Activated T-helper 2 cell treated with anti-CD3 and anti-CD28 coated beads, Interferon-gamma antibody, Interleukin-2, Interleukin-4, amounts not matched to agents 10 μg/mL and 5 μg/mL and 100 μg/mL, durations not matched to agents 14 hours and 24 hours and 36 hours (primary cell): ENCODE measurements at regions not wholly inside any gene's neighbourhood (a gene's known extent, or its start where the extent isn't known, plus 50 kb on each side); places are given as distances from the start of the nearest gene placed in this dataset.

Experiments used
- DNase-seq: peaks from one replicate; pipeline ENCODE4 v3.0.0; 2021; ENCODE audit warnings: low spot score
- H3K27ac Mint-ChIP-seq: one replicate; pipeline ENCODE4 v1.8.0; 2021; ENCODE audit warnings: mixed read lengths
- H3K27me3 Mint-ChIP-seq: one replicate; pipeline ENCODE4 v1.8.0; 2021; ENCODE audit warnings: low read depth, mixed read lengths
- H3K36me3 Mint-ChIP-seq: one replicate; pipeline ENCODE4 v1.8.0; 2021; ENCODE audit warnings: low read depth, mixed read lengths
- H3K4me1 Mint-ChIP-seq: one replicate; pipeline ENCODE4 v1.8.0; 2021; ENCODE audit warnings: low read depth, mixed read lengths
- H3K4me3 Mint-ChIP-seq: one replicate; pipeline ENCODE4 v1.8.0; 2021; ENCODE audit warnings: low read depth, mild to moderate bottlenecking, moderate library complexity, mixed read lengths
- H3K9me3 Mint-ChIP-seq: one replicate; pipeline ENCODE4 v1.8.0; 2021; ENCODE audit warnings: mixed read lengths
- intact Hi-C: fragments of 100-400 bp; cut with micrococcal nuclease; formaldehyde crosslinking; loops from one replicate; pipeline ENCODE4 v1.15.1; 2023

DNA sequence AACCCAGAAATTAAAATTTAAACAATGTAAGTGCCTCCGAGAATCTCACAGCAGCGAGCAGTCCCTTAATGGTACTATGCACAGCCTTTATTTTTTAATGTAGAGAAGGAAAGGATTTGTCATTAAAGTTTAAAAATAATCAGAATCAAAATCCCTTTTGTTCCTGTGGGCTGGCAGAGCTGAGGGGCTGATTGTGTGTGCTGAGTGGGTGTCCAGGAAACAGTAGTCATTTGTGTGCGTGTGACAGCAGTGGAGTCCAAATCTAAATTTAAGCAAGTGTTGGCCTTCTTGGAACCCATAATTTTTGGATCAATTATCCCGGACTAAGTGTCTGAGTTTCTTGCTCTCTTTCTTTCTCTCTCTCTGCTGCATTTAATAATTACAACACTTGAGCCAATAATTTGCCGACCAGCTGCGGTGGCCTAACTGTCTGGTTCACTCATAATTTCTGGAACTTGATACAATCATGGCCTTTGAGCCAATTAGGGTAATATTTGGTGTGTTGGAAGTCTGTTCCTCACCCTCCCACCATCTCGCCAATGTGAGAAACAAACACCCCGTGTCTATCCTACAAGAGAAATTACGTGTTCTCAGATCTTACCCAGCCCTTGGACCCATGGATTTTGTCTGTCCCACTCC, 528.0 kb downstream of the SOX6 start:
- intact Hi-C loops, result no loop called here
- H3K9me3 Mint-ChIP-seq, result no peaks in the 10 kb centered on the region
- H3K27me3 Mint-ChIP-seq, result no peaks in the 10 kb centered on the region
- DNase-seq, result no peak
- no peak overlapping the region for H3K27ac Mint-ChIP-seq
- H3K36me3 Mint-ChIP-seq, result no peaks in the 10 kb centered on the region
- no peaks in the 10 kb centered on the region for H3K4me1 Mint-ChIP-seq
- no peak overlapping the region for H3K4me3 Mint-ChIP-seq

DNA sequence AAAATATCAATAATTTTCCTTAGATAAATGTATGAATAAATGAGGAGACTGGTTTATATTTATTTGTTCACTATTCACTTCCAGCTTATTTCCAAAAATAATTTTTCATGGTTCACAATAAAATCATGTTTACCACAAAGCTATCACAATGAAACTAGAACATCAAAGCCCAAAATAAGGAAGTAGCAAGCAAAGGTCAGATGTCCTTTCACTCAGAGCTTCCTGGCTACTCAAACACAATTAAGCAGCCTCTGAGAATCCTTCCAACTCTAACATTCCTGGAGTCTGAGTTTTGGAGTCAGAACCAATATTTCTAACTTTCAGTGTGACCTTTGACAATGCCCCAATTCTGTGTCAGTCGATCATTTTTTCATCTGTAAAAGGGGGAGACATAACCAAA, 527.0 kb downstream of the SOX6 start:
- Mint-ChIP-seq H3K27ac (no peak overlapping the region), H3K4me3 (no peak overlapping the region), H3K4me1 (no peaks in the 10 kb centered on the region), H3K9me3 (no peaks in the 10 kb centered on the region), H3K27me3 (no peaks in the 10 kb centered on the region), H3K36me3 (no peaks in the 10 kb centered on the region)
- DNase-seq, result no peak
- intact Hi-C loops, result no loop called here

DNA sequence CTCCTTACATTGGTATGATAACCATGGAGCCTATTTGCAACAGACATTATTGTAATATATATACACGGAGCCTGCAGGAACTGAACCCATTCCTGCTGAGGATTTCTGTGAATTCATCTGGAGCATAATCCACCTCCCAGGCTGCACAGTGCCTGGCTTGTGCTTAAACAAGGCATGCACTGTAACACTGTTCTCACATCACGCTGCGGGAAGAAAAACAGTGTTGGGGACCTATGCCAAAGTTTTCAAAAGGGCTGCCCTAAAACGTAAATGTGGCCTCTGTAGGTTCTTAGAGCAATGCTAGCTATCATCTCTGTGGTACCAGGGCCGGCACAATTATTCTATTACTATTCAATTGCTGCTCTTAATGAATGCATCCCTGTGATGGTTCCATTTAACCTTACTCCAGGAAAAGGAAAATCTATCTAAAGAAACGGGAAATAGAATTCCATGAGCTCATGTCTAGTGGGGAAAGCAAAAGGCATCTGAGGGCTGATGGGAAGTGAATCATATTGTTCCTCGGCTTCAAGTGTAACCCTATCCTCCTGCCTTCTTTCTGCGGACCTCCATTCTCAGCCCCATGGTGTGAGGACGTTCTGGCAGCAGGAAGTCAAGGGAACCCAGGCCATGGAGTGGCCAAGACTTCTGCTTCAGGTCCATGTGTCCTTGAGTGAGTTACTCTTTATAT, 525.5 kb downstream of the SOX6 start:
- no peak for DNase-seq
- intact Hi-C loops, result no loop called here
- Mint-ChIP-seq H3K27me3 (no peaks in the 10 kb centered on the region), H3K36me3 (no peaks in the 10 kb centered on the region), H3K9me3 (no peaks in the 10 kb centered on the region), H3K27ac (no peak overlapping the region), H3K4me3 (no peak overlapping the region), H3K4me1 (no peaks in the 10 kb centered on the region)

- H3K27me3 Mint-ChIP-seq, result no peaks in the 10 kb centered on the region
- no peak overlapping the region for H3K4me3 Mint-ChIP-seq
- no peaks in the 10 kb centered on the region for H3K4me1 Mint-ChIP-seq
Observed at GRCh38 chr11:15835788-15836411, 520.4 kb downstream of the SOX6 start.

DNA sequence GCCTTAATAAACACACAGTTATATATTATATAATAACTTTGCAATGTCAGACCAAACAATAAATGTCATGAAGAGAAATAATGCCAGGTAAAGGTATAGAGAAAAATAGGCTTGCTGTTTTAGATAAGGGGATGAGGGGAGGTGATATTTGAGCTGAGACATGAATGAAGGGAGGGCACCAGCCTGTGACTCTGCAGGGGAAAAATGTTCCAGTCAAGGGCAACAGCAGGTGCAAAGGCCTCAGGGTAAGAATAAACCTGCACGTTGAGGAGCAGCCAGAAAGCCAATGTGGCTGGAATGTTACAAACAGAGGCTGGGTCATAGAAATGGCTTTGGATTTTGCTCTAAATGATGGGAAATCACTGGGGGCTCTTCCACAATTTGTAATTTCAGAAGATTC, 519.6 kb downstream of the SOX6 start:
- no peak for DNase-seq
- H3K27me3 Mint-ChIP-seq, result no peaks in the 10 kb centered on the region
- no peaks in the 10 kb centered on the region for H3K36me3 Mint-ChIP-seq
- H3K27ac Mint-ChIP-seq, result no peak overlapping the region
- no peaks in the 10 kb centered on the region for H3K4me1 Mint-ChIP-seq
- intact Hi-C loops, result no loop called here
- H3K9me3 Mint-ChIP-seq, result no peaks in the 10 kb centered on the region
- no peak overlapping the region for H3K4me3 Mint-ChIP-seq

More at GRCh38 chr11:15835788-15836411, 520.4 kb downstream of the SOX6 start:
- Mint-ChIP-seq H3K9me3 (no peaks in the 10 kb centered on the region), H3K27ac (no peak overlapping the region), H3K36me3 (no peaks in the 10 kb centered on the region)
- intact Hi-C loops, result no loop called here
- no peak for DNase-seq

DNA sequence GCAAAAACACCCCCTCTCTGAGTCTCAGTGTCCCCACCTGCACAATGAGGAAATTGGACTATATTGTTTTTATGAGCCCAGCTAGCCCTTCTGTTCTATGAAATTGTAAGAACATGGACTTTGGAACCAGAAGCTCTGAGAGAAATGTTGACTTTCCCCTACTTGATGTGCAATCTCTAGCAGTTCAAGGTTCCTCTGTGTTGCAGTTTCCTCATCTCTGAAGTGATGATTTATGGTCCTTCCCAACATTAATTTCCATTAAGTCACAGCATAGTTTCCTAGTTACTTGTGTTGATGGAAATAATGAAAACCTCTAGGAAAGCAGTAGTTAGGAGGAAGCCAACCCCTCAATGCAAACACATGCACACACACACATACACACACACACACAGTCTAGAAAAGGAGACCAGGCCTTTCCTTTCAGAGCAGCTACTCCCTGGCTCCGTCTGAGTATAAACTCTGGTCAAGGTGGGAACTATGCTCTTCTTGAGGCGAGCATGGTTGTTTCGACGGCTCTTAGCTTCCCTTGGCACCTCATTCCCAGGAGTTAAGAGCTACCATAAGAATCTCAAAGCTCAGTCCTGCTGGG, 518.4 kb downstream of the SOX6 start:
- no peak for DNase-seq
- Mint-ChIP-seq H3K36me3 (no peaks in the 10 kb centered on the region), H3K27me3 (no peaks in the 10 kb centered on the region), H3K4me3 (no peak overlapping the region), H3K27ac (no peak overlapping the region), H3K4me1 (no peaks in the 10 kb centered on the region), H3K9me3 (no peaks in the 10 kb centered on the region)
- intact Hi-C loops, result no loop called here

DNA sequence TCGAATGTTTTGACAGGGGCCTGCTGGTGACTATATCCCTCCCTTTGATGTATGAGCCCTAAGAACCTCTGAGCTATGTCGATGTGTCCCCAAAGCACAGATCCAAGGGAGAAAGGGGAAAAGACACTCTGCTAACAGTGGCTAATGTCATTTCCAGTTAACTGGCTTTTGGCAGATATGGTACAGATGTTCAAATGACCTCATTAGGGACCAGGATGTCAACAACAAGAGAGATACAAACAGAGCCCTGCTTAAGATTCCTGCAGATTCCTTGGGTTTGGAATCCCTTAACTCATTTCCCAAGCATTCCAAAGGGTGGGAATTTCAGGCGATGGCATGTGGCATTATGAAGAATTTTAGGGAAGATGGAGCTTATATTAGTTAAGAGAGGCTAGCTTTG, 517.3 kb downstream of the SOX6 start:
- no peaks in the 10 kb centered on the region for H3K36me3 Mint-ChIP-seq
- intact Hi-C loops, result no loop called here
- no peak overlapping the region for H3K27ac Mint-ChIP-seq
- DNase-seq, result no peak
- H3K9me3 Mint-ChIP-seq, result no peaks in the 10 kb centered on the region
- no peaks in the 10 kb centered on the region for H3K4me1 Mint-ChIP-seq
- H3K4me3 Mint-ChIP-seq, result no peak overlapping the region
- H3K27me3 Mint-ChIP-seq, result no peaks in the 10 kb centered on the region

- Mint-ChIP-seq H3K4me1 (no peaks in the 10 kb centered on the region), H3K27me3 (no peaks in the 10 kb centered on the region), H3K36me3 (no peaks in the 10 kb centered on the region), H3K27ac (no peak overlapping the region), H3K9me3 (no peaks in the 10 kb centered on the region), H3K4me3 (no peak overlapping the region)
- intact Hi-C loops, result no loop called here
- DNase-seq, result no peak
Observed at GRCh38 chr11:15840966-15841365, 515.4 kb downstream of the SOX6 start.

GRCh38 chr11:15841931-15842740, 514.2 kb downstream of the SOX6 start:
- Mint-ChIP-seq H3K4me1 (no peaks in the 10 kb centered on the region), H3K27me3 (no peaks in the 10 kb centered on the region), H3K27ac (no peak overlapping the region), H3K9me3 (no peaks in the 10 kb centered on the region), H3K4me3 (no peak overlapping the region), H3K36me3 (no peaks in the 10 kb centered on the region)
- no peak for DNase-seq
- intact Hi-C loops, result no loop called here

DNA sequence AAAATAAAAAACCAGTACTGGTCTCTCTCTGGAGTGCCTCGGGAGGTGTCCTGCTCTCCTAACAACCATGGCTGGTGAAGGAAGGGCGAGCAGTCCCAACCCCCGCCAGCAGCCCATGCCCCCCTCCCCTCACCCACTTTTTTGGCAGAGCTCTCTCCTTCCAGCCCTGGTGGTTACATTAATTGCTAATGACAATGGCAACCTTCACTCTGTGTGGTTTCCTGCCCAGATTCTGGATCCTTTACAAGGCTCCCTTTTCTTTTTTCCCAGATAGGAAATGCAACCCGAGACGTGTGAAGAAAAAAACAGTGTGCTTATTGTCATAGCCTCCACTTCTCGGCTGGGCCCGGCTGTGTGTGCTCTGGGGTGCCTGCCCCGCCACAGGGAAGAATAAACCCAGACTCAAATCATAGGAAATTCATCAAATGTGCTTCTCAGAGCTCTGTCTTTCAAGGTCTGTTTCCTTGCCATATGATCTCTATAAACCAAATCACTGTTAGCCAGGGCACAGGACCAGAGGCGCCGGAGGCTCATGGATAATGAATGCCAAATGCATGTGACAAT, 513.0 kb downstream of the SOX6 start:
- H3K4me3 Mint-ChIP-seq, result no peak overlapping the region
- H3K36me3 Mint-ChIP-seq, result no peaks in the 10 kb centered on the region
- DNase-seq, result no peak
- H3K27ac Mint-ChIP-seq, result no peak overlapping the region
- no peaks in the 10 kb centered on the region for H3K27me3 Mint-ChIP-seq
- H3K9me3 Mint-ChIP-seq, result no peaks in the 10 kb centered on the region
- intact Hi-C loops, result no loop called here
- no peaks in the 10 kb centered on the region for H3K4me1 Mint-ChIP-seq

GRCh38 chr11:15845261-15845660, 511.1 kb downstream of the SOX6 start:
- Mint-ChIP-seq H3K4me1 (no peaks in the 10 kb centered on the region), H3K9me3 (no peaks in the 10 kb centered on the region), H3K36me3 (no peaks in the 10 kb centered on the region), H3K27me3 (no peaks in the 10 kb centered on the region), H3K4me3 (no peak overlapping the region), H3K27ac (no peak overlapping the region)
- intact Hi-C loops, result no loop called here
- DNase-seq, result no peak

DNA sequence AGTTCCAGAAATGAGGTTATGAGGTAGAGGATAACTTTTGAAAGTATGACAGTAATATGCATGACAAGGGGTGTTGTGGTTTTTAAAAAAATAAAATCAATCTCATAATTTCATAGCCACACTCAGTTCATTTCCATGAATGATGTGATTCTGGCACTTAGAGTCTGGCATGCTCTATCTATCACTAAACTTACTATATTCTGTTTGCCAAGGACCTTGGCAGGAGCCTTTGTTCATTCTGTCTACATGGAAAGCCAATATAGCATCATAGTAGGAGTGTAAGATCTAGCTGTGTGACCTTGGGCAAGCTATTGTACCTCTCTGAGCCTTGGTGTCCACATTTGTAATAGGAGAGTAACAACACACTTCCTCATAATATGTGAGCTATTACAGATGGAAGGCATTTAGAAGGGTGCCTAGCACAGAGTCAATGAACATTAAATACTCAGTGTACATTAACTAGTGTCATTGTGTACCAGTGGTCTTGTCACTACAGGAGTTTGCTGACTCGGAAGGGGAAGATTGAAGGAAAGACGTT, 507.6 kb downstream of the SOX6 start:
- no peaks in the 10 kb centered on the region for H3K27me3 Mint-ChIP-seq
- no peak overlapping the region for H3K4me3 Mint-ChIP-seq
- no peaks in the 10 kb centered on the region for H3K4me1 Mint-ChIP-seq
- no peak for DNase-seq
- intact Hi-C loops, result no loop called here
- no peaks in the 10 kb centered on the region for H3K9me3 Mint-ChIP-seq
- H3K27ac Mint-ChIP-seq, result no peak overlapping the region
- H3K36me3 Mint-ChIP-seq, result no peaks in the 10 kb centered on the region
